Adipocyte (in vitro differentiated cells): ENCODE measurements at regions not wholly inside any gene's neighbourhood (a gene's known extent, or its start where the extent isn't known, plus 50 kb on each side); places are given as distances from the start of the nearest gene placed in this dataset.

ENCODE experiments used
- DNase-seq: peaks from one replicate; pipeline ENCODE4 v3.0.0-alpha.2; 2015; ENCODE audit warnings: low read depth
- H3K27me3 ChIP-seq: replicated peaks from 2 replicates; pipeline ENCODE4 v1.7.0; 2013; ENCODE audit warnings: mild to moderate bottlenecking, low read length, moderate library complexity; ENCODE audit not compliant: control insufficient read depth, insufficient read depth
- H3K36me3 ChIP-seq: 2 replicates; pipeline ENCODE4 v1.7.0; 2013; ENCODE audit warnings: low read length, mild to moderate bottlenecking, moderate library complexity; ENCODE audit not compliant: control insufficient read depth, insufficient read depth, severe bottlenecking
- H3K4me1 ChIP-seq: 2 replicates; pipeline ENCODE4 v1.7.0; 2013; ENCODE audit warnings: mild to moderate bottlenecking, low read length, moderate library complexity; ENCODE audit not compliant: control insufficient read depth, insufficient read depth
- H3K4me3 ChIP-seq: 2 replicates; pipeline ENCODE4 v1.7.0; 2013; ENCODE audit warnings: mild to moderate bottlenecking, low read length, moderate library complexity
- H3K9ac ChIP-seq: 2 replicates; pipeline ENCODE4 v1.7.0; 2013; ENCODE audit warnings: mild to moderate bottlenecking, low read length, moderate library complexity
- H3K9me3 ChIP-seq: 2 replicates; pipeline ENCODE4 v1.7.0; 2013; ENCODE audit warnings: mild to moderate bottlenecking, low read length, moderate library complexity; ENCODE audit not compliant: control insufficient read depth

DNA sequence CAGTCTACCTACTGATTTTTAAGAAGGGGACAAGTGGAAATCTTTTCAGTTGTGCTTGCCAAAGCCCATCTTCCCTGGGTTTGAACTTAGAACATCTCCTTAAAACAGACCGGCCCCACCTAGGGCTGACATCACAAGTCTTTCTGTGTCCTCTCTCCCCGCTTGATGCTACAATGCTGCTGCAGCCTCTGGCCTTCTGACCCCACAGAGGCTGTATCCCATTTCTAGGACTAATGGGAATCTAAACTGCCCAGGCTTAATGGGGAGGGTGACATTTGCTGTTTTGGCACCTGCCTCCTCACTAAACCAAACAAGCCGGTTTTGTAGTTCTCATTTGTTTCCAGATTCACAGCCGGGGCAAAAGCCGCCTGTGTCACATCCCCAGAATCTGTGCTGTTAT is 121.3 kb upstream of the CADM1 start:
- Histone ChIP-seq H3K9ac (no peak overlapping the region), H3K4me1 (peaks cover 17% of the 10 kb centered on the region), H3K9me3 (no peaks in the 10 kb centered on the region), H3K36me3 (no peaks in the 10 kb centered on the region), H3K4me3 (no peak overlapping the region), H3K27me3 (peaks cover 52% of the 10 kb centered on the region)
- no peak for DNase-seq

DNA sequence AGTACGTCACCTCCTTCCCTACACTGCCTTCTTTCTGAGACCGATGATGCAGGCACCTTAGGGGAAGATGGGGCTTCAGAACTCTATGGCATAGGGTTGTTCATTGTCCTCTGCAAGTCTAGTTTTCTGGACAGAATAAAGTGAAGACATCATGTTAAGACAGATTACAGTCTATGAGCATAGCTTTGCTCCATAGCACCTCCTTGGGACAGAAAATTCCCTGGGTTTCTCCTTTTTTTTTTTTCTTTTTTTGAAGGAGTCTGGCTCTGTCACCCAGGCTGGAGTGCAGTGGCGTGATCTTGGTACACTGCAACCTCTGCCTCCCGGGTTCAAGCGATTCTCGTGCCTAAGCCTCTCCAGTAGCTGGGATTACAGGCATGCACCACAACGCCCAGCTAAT is 119.8 kb upstream of the CADM1 start:
- H3K9me3 ChIP-seq: no peaks in the 10 kb centered on the region
- H3K4me3 ChIP-seq: no peak overlapping the region
- peaks cover 17% of the 10 kb centered on the region for H3K4me1 ChIP-seq
- H3K9ac ChIP-seq: no peak overlapping the region
- DNase-seq: no peak
- H3K36me3 ChIP-seq: no peaks in the 10 kb centered on the region
- peaks cover 46% of the 10 kb centered on the region for H3K27me3 ChIP-seq

DNA sequence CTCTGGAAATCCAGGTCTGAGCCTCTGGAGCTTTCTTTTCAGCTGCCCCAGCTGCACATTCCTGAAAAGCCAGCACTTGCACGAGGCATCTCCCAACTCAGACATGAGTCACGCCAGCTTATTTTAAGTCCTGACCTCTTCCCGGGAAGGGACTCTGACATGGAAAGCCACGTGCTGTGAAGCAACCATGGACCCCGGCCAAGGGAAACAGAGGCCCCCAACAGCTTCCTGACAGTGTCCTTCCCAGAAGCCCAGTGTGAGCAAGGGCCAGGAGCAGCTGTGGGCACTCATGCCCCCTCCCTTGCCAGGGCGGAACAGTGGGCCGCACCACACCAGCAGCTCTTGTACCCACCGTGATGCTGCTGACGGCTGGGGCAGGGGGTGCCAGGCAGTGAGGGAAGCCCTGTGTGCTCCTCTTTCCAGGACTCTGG is 118.8 kb upstream of the CADM1 start:
- no peak overlapping the region for H3K4me3 ChIP-seq
- H3K4me1 ChIP-seq: peaks cover 17% of the 10 kb centered on the region
- no peaks in the 10 kb centered on the region for H3K36me3 ChIP-seq
- H3K9ac ChIP-seq: no peak overlapping the region
- peaks cover 53% of the 10 kb centered on the region for H3K27me3 ChIP-seq
- peak; percentile 99 for DNase-seq
- H3K9me3 ChIP-seq: peaks cover 4% of the 10 kb centered on the region

DNA sequence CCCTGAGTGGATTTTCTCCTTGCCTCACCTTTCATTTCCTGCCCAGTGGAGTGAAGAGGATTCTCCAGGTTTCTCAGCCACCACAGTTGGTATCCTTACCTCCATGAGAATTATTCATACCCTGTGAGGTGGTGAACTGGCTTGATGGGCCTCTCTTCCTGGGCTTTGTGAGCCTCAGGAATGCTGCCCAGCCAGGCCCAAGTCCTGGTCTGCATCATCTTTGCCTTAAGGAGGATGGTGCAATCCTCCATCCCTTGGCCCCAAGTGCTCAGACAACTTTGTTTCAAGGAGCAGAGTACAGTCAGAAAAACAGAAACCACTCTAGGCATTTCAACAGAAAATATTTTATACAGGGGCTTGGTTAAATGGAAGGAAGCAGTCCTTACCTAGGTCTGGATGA is 114.2 kb upstream of the CADM1 start:
- H3K27me3 ChIP-seq: peaks cover 25% of the 10 kb centered on the region
- no peaks in the 10 kb centered on the region for H3K36me3 ChIP-seq
- H3K9ac ChIP-seq: no peak overlapping the region
- DNase-seq: peak; percentile 62
- H3K4me3 ChIP-seq: no peak overlapping the region
- H3K9me3 ChIP-seq: peaks cover 7% of the 10 kb centered on the region
- peaks cover 18% of the 10 kb centered on the region for H3K4me1 ChIP-seq

DNA sequence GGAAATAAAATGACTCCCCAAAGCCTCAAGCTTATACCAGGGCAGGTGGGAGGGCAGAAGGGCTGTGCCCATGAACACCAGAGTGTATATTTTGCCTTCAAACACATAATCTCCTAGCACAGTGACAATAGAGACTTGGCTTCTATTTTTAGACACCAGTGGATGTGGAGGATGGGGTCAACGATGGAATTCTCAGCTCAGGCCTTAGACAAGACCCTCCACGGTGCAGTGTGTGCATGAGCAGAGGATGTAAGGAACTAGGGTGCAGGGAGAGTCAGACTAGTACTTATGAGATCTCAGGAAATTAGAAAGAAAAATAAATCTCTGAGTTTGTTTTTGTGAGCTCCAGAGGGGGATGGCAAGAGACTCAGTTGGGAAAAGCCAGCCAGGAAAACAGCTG is 113.6 kb upstream of the CADM1 start:
- H3K4me1 ChIP-seq: peaks cover 13% of the 10 kb centered on the region
- H3K9ac ChIP-seq: no peak overlapping the region
- no peaks in the 10 kb centered on the region for H3K36me3 ChIP-seq
- peaks cover 7% of the 10 kb centered on the region for H3K9me3 ChIP-seq
- H3K27me3 ChIP-seq: peaks cover 27% of the 10 kb centered on the region
- H3K4me3 ChIP-seq: no peak overlapping the region
- DNase-seq: no peak

DNA sequence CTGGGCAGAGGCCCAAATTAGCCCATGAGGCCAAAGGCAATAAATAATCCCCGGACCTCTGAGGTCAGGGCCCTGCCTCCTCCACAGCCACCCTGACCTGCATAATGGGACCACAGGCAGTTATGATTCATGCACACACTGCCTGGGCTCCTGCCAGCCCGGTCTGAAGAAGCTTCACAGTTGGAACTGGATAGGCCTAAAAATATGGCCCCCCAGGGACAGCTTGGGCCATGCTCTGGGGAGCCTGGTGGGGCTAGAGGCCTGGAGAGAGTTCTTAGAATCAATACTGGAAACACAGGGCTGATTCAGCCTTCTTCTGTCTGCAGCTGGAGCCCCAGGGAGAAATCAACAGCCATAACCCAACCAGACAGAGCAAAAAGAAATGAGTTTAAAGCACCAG is 112.8 kb upstream of the CADM1 start:
- Histone ChIP-seq H3K9ac (no peak overlapping the region), H3K27me3 (peaks cover 30% of the 10 kb centered on the region), H3K9me3 (peaks cover 7% of the 10 kb centered on the region), H3K4me1 (peaks cover 9% of the 10 kb centered on the region), H3K4me3 (no peak overlapping the region), H3K36me3 (no peaks in the 10 kb centered on the region)
- DNase-seq: peak; percentile 34

DNA sequence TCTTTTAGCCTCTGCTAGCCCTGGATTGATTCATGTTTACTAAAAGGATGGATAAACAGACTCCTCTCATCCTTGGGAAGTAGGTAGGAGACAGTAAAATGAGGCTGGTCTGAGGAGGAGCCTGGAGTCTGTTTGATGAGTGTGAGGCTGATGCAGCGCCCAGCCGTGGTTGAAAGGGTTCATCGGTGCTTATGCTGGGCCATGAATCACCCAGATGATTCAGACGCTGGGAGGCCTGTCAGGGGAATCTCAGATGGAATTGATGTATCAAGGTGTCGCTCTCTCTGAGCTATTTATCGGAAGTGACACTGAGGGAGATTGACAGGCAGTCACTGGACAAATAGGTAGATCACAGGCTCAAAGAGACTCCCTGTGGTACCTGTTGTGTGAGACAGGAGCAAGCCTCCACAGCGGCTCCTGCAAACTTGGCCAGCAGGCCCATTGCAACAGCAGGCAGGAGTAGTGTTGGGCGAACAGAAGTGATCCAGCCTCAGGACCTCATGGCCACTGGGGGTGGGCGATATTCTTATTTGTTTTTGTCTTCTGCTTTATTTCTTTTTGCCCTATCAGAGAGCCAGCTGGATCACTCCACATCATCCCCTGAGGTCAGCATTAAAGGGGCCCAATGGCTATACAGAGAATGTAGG is 109.9 kb upstream of the CADM1 start:
- H3K9ac ChIP-seq: no peak overlapping the region
- peaks cover 37% of the 10 kb centered on the region for H3K27me3 ChIP-seq
- H3K4me1 ChIP-seq: peaks cover 9% of the 10 kb centered on the region
- H3K4me3 ChIP-seq: no peak overlapping the region
- no peaks in the 10 kb centered on the region for H3K36me3 ChIP-seq
- H3K9me3 ChIP-seq: peaks cover 7% of the 10 kb centered on the region
- DNase-seq: peak; percentile 75

DNA sequence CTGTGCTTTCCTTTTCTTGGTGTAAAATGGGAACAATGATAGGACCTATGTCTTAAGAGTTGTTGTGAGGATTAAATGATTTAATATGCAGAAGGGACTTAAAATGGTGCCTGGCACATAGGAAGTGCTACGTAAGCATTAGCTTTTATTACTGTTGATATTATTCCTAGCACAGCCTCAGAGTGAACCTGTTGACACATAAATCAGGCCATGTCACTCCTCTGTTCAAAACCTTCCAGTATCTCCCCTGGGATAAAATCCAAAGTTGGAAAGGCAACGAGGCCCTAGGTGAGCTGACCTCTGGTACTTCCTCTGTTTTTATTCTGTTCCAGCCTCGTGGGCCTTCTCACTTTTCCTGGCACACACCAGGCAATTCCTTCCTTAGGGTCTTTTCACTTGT is 108.8 kb upstream of the CADM1 start:
- DNase-seq: no peak
- Histone ChIP-seq H3K9me3 (peaks cover 2% of the 10 kb centered on the region), H3K27me3 (peaks cover 36% of the 10 kb centered on the region), H3K9ac (no peak overlapping the region), H3K4me1 (peaks cover 9% of the 10 kb centered on the region), H3K36me3 (no peaks in the 10 kb centered on the region), H3K4me3 (no peak overlapping the region)

DNA sequence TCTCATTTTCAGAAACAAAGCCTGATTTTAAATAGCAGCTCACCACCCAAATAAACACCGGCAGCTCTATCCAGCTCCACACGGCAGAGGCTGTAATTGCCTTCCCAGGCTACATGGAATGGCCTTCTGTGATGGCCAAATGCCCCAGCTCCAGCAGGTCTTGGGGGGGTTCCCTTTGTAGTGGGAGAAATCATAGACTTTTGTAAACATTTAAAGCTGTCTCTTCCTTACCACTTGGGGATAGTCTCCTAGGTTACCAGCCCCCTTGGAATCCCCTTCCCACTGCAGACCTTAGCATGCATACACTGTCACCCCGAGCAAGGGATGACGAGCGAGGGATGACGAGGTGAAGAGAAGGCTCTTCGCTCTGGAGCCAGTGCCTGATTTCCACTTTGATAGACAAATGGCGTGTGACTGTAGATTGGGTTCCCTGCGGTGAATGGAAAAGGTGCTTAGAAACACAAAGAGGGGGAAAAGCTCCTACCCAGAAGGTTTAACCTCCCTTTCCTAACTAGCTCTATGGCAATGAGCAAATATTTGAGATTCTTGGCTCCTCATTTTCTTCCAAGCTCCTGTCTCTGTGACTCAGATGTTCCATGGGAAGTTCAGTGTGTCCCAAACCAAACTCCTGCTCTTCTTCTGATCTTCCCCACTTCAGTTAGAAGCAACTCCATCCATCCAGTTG is 108.0 kb upstream of the CADM1 start:
- peaks cover 2% of the 10 kb centered on the region for H3K9me3 ChIP-seq
- H3K27me3 ChIP-seq: peaks cover 37% of the 10 kb centered on the region
- H3K4me1 ChIP-seq: peaks cover 4% of the 10 kb centered on the region
- H3K9ac ChIP-seq: no peak overlapping the region
- H3K36me3 ChIP-seq: no peaks in the 10 kb centered on the region
- peak; percentile 46 for DNase-seq
- no peak overlapping the region for H3K4me3 ChIP-seq

GRCh38 chr11:115611343-115611742 is 107.1 kb upstream of the CADM1 start:
- Histone ChIP-seq H3K4me3 (no peak overlapping the region), H3K27me3 (peaks cover 37% of the 10 kb centered on the region), H3K4me1 (peaks cover 7% of the 10 kb centered on the region), H3K9me3 (peaks cover 2% of the 10 kb centered on the region), H3K36me3 (no peaks in the 10 kb centered on the region), H3K9ac (no peak overlapping the region)
- DNase-seq: no peak

- H3K4me1 ChIP-seq: peaks cover 7% of the 10 kb centered on the region
- H3K36me3 ChIP-seq: no peaks in the 10 kb centered on the region
- no peak overlapping the region for H3K9ac ChIP-seq
- peaks cover 41% of the 10 kb centered on the region for H3K27me3 ChIP-seq
- H3K4me3 ChIP-seq: no peak overlapping the region
- peaks cover 2% of the 10 kb centered on the region for H3K9me3 ChIP-seq
- DNase-seq: no peak
Measured at GRCh38 chr11:115610908-115611307, 106.7 kb upstream of the CADM1 start.
